C1 segment of cervical spinal cord (tissue), 14 donors: ENCODE measurements at regions not wholly inside any gene's neighbourhood (a gene's known extent, or its start where the extent isn't known, plus 50 kb on each side); places are given as distances from the start of the nearest gene placed in this dataset.
"Not testable (repeated sequence)": the region's sequence is repeated elsewhere in the genome, so short reads cannot be mapped to it uniquely, and the experiment has no call there.

Source experiments
- DNase-seq, 14 donors: peaks; one replicate each; lab custom pipeline; 2025; lab: John Stamatoyannopoulos, UW

- DNase-seq, result no peak
Measured at GRCh38 chr3:190192739-190193138, 72.0 kb upstream of the P3H2 start.

GRCh38 chr3:190192087-190192486 lies 71.4 kb upstream of the P3H2 start:
- no peak for DNase-seq

GRCh38 chr3:190188197-190188596 lies 67.5 kb upstream of the P3H2 start:
- DNase-seq, result no peak

GRCh38 chr3:190183121-190183520 lies 62.4 kb upstream of the P3H2 start:
- peak in 1 of 14 donors; percentile 13 for DNase-seq

- DNase-seq, result no peak
Measured at GRCh38 chr3:190182418-190183043, 61.8 kb upstream of the P3H2 start.

- no peak for DNase-seq
Measured at GRCh38 chr3:190180268-190180667, 59.6 kb upstream of the P3H2 start.

GRCh38 chr3:190178779-190179178 lies 58.1 kb upstream of the P3H2 start:
- DNase-seq, result no peak

GRCh38 chr3:190176933-190177525 lies 56.3 kb upstream of the P3H2 start:
- DNase-seq, result peak in 1 of 14 donors; percentile 1

- DNase-seq, result not testable (repeated sequence)
Measured at GRCh38 chr3:190176106-190176505, 55.4 kb upstream of the P3H2 start.

GRCh38 chr3:190175490-190175889 lies 54.8 kb upstream of the P3H2 start:
- DNase-seq, result no peak

- DNase-seq, result no peak
Measured at GRCh38 chr3:190174471-190174870, 53.8 kb upstream of the P3H2 start.

GRCh38 chr3:190173426-190173825 lies 52.7 kb upstream of the P3H2 start:
- no peak for DNase-seq

- no peak for DNase-seq
Measured at GRCh38 chr3:190172751-190173150, 52.1 kb upstream of the P3H2 start.
